ENCODE measurements at regions not wholly inside any gene's neighbourhood (a gene's known extent, or its start where the extent isn't known, plus 50 kb on each side); places are given as distances from the start of the nearest gene placed in this dataset.

DNA sequence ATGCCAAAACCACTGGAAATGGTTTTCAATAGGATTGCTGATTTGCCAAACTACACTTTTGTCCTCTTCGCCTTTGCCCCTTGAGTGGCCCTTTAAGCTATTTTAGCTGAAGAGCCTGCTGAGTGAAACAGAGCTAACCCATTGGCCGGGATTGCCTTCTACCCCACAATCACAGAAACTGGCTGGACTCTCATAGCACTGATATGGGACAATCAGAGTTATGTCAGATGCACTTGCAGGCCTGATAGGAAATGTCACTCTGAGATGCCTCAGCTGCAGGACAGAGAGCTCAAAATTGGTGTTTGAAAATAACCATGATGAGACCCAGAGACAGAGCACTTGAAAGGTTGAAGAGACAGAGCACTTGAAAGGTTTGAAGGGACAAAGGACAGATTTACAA is 354.4 kb downstream of the BRINP2 start:
- H2AFZ ChIP-seq (ENCODE audit: low read depth, low read length, severe bottlenecking), result no peak overlapping the region
- H3K79me2 ChIP-seq (ENCODE audit: insufficient read depth, low read length), result no peaks in the 10 kb centered on the region
- TF ChIP-seq, protein P1, sequence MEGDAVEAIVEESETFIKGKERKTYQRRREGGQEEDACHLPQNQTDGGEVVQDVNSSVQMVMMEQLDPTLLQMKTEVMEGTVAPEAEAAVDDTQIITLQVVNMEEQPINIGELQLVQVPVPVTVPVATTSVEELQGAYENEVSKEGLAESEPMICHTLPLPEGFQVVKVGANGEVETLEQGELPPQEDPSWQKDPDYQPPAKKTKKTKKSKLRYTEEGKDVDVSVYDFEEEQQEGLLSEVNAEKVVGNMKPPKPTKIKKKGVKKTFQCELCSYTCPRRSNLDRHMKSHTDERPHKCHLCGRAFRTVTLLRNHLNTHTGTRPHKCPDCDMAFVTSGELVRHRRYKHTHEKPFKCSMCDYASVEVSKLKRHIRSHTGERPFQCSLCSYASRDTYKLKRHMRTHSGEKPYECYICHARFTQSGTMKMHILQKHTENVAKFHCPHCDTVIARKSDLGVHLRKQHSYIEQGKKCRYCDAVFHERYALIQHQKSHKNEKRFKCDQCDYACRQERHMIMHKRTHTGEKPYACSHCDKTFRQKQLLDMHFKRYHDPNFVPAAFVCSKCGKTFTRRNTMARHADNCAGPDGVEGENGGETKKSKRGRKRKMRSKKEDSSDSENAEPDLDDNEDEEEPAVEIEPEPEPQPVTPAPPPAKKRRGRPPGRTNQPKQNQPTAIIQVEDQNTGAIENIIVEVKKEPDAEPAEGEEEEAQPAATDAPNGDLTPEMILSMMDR (IDR thresholded peaks at IDR 0.05; ENCODE audit: insufficient read depth, low read length, poor library complexity, severe bottlenecking), result no peak
- TF ChIP-seq EZH2phosphoT487 (conservative IDR thresholded peaks at IDR 0.05; ENCODE audit: low read length), result no peak
- H3K27me3 ChIP-seq (ENCODE audit: low read length), result no peaks in the 10 kb centered on the region
- H3F3A ChIP-seq (ENCODE audit: insufficient read depth), result no peaks in the 10 kb centered on the region
- no peaks in the 10 kb centered on the region for H4K20me1 ChIP-seq (ENCODE audit: low read depth, low read length)
- H3K9ac ChIP-seq (ENCODE audit: low read length), result no peak overlapping the region
- no peaks in the 10 kb centered on the region for H3K36me3 ChIP-seq (ENCODE audit: low read length)
- no peak overlapping the region for H3K27ac ChIP-seq (ENCODE audit: low read depth, low read length)
- no peak overlapping the region for H3K4me2 ChIP-seq (ENCODE audit: low read depth, low read length, poor library complexity, severe bottlenecking)
- H3K9me2 ChIP-seq (replicated peaks; ENCODE audit: insufficient read depth, low read length), result no peaks in the 10 kb centered on the region
- H3K9me3 ChIP-seq (ENCODE audit: insufficient read depth, low read length), result no peaks in the 10 kb centered on the region
- H3K4me3 ChIP-seq (ENCODE audit: insufficient read depth, low read length, poor library complexity, severe bottlenecking), result no peak overlapping the region

DNA sequence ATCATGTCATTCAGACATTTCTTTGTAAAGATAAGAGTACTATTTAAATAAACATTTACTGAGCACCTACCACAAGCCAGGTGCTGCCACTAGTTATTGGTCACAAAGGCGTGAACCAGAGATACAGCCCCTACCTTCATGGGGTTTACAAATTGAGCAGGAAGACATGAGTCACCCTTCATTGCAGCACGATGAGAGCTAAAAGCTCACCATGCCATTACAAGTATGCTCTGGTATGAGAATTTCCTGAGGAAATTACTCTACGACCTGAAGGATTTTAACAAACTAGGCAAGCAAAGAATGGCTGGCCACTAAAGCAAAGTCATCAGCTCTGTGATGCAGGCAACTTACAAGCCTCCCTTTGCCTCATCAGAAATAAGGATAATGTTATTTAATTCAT is 346.8 kb downstream of the BRINP2 start:
- Histone ChIP-seq H3K27me3 (ENCODE audit: low read length) (no peaks in the 10 kb centered on the region), H3K9me2 (replicated peaks; ENCODE audit: insufficient read depth, low read length) (no peaks in the 10 kb centered on the region), H3K9me3 (ENCODE audit: insufficient read depth, low read length) (no peaks in the 10 kb centered on the region), H3K27ac (ENCODE audit: low read depth, low read length) (no peak overlapping the region), H3K9ac (ENCODE audit: low read length) (no peak overlapping the region), H3F3A (ENCODE audit: insufficient read depth) (no peaks in the 10 kb centered on the region), H3K4me3 (ENCODE audit: insufficient read depth, low read length, poor library complexity, severe bottlenecking) (no peak overlapping the region), H3K79me2 (ENCODE audit: insufficient read depth, low read length) (no peaks in the 10 kb centered on the region), H4K20me1 (ENCODE audit: low read depth, low read length) (no peaks in the 10 kb centered on the region), H3K4me2 (ENCODE audit: low read depth, low read length, poor library complexity, severe bottlenecking) (no peak overlapping the region), H3K36me3 (ENCODE audit: low read length) (no peaks in the 10 kb centered on the region), H2AFZ (ENCODE audit: low read depth, low read length, severe bottlenecking) (no peak overlapping the region)
- TF ChIP-seq, protein P1 (IDR thresholded peaks at IDR 0.05; ENCODE audit: insufficient read depth, low read length, poor library complexity, severe bottlenecking), result no peak
- TF ChIP-seq EZH2phosphoT487 (conservative IDR thresholded peaks at IDR 0.05; ENCODE audit: low read length), result no peak

DNA sequence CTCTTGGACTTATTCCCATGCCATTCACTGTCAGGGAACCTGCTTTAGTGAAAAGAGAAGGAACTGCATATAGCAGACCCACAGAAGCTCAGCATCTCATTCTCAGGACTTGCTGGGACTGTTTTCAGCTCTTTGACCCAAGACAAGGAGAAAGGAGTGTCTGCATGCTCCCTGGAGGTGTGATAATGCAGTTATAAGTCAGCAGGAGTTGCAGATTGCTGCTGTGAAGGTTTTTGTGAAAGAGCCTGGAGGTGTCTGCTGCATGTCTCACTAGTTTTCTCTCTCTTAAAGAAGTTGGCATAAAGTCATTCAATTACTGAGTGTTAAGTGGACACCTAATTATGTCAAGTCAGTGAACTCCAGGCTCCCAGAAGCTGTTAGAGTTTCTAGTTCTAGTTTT is 343.4 kb downstream of the BRINP2 start:
- Histone ChIP-seq H3K36me3 (ENCODE audit: low read length) (no peaks in the 10 kb centered on the region), H3K79me2 (ENCODE audit: insufficient read depth, low read length) (no peaks in the 10 kb centered on the region), H4K20me1 (ENCODE audit: low read depth, low read length) (no peaks in the 10 kb centered on the region), H3K4me3 (ENCODE audit: insufficient read depth, low read length, poor library complexity, severe bottlenecking) (no peak overlapping the region), H3K27ac (ENCODE audit: low read depth, low read length) (no peak overlapping the region), H3K9me3 (ENCODE audit: insufficient read depth, low read length) (no peaks in the 10 kb centered on the region), H3K27me3 (ENCODE audit: low read length) (no peaks in the 10 kb centered on the region), H3K9me2 (replicated peaks; ENCODE audit: insufficient read depth, low read length) (no peaks in the 10 kb centered on the region), H3K4me2 (ENCODE audit: low read depth, low read length, poor library complexity, severe bottlenecking) (no peak overlapping the region), H2AFZ (ENCODE audit: low read depth, low read length, severe bottlenecking) (no peak overlapping the region), H3K9ac (ENCODE audit: low read length) (no peak overlapping the region), H3F3A (ENCODE audit: insufficient read depth) (no peaks in the 10 kb centered on the region)
- no peak for TF ChIP-seq EZH2phosphoT487 (conservative IDR thresholded peaks at IDR 0.05; ENCODE audit: low read length)
- TF ChIP-seq, protein P1 (IDR thresholded peaks at IDR 0.05; ENCODE audit: insufficient read depth, low read length, poor library complexity, severe bottlenecking), result no peak

Data from SU-DHL-6 (cell line).